GM18505 (cell line): ENCODE measurements at regions not wholly inside any gene's neighbourhood (a gene's known extent, or its start where the extent isn't known, plus 50 kb on each side); places are given as distances from the start of the nearest gene placed in this dataset.
"Not testable (repeated sequence)": the region's sequence is repeated elsewhere in the genome, so short reads cannot be mapped to it uniquely, and the experiment has no call there.

Experiments
- ATAC-seq: cut with Tn5 transposase; IDR thresholded peaks from one replicate; pipeline ENCODE4 v1.9.1; 2021; ENCODE audit not compliant: unreplicated experiment
- POLR2A ChIP-seq: IDR thresholded peaks from 4 replicates; pipeline ENCODE4 v1.6.1; 2011; ENCODE audit warnings: borderline replicate concordance; ENCODE audit not compliant: insufficient read depth, insufficient read length; ENCODE audit errors: extremely low read depth

GRCh38 chr11:42890773-42891172 is 421.0 kb upstream of the API5 start:
- TF ChIP-seq POLR2A, result no peak
- ATAC-seq, result no peak

- TF ChIP-seq POLR2A, result no peak
These were observed 410.7 kb upstream of the API5 start for GRCh38 chr11:42901084-42901483.

GRCh38 chr11:42906226-42906625 is 405.6 kb upstream of the API5 start:
- TF ChIP-seq POLR2A, result no peak
- no peak for ATAC-seq

More at GRCh38 chr11:42901084-42901483, 410.7 kb upstream of the API5 start:
- no peak for ATAC-seq

- no peak for ATAC-seq
- no peak for TF ChIP-seq POLR2A
These were observed 398.1 kb upstream of the API5 start for GRCh38 chr11:42913731-42914130.

- ATAC-seq, result no peak
- TF ChIP-seq POLR2A, result no peak
These were observed 388.1 kb upstream of the API5 start for GRCh38 chr11:42923651-42924050.

- no peak for TF ChIP-seq POLR2A
- no peak for ATAC-seq
These were observed 385.9 kb upstream of the API5 start for GRCh38 chr11:42925916-42926315.

- no peak for TF ChIP-seq POLR2A
- no peak for ATAC-seq
These were observed 364.4 kb upstream of the API5 start for GRCh38 chr11:42947405-42947804.

GRCh38 chr11:42949738-42950376 is 361.9 kb upstream of the API5 start:
- ATAC-seq, result not testable (repeated sequence)

- ATAC-seq, result no peak
- TF ChIP-seq POLR2A, result no peak
These were observed 360.5 kb upstream of the API5 start for GRCh38 chr11:42951266-42951665.

- no peak for TF ChIP-seq POLR2A
- no peak for ATAC-seq
These were observed 354.0 kb upstream of the API5 start for GRCh38 chr11:42957831-42958230.

GRCh38 chr11:42958635-42959034 is 353.2 kb upstream of the API5 start:
- no peak for TF ChIP-seq POLR2A
- ATAC-seq, result no peak

GRCh38 chr11:42960521-42961088 is 351.2 kb upstream of the API5 start:
- ATAC-seq, result no peak
- TF ChIP-seq POLR2A, result no peak

GRCh38 chr11:42967653-42968052 is 344.1 kb upstream of the API5 start:
- ATAC-seq, result no peak
- TF ChIP-seq POLR2A, result no peak

GRCh38 chr11:42972741-42973140 is 339.1 kb upstream of the API5 start:
- no peak for TF ChIP-seq POLR2A

More at GRCh38 chr11:42972741-42973140, 339.1 kb upstream of the API5 start:
- ATAC-seq, result no peak
